WI38 (cell line): ENCODE measurements at regions not wholly inside any gene's neighbourhood (a gene's known extent, or its start where the extent isn't known, plus 50 kb on each side); places are given as distances from the start of the nearest gene placed in this dataset.

Experiments
- H3K4me3 ChIP-seq: 2 replicates; pipeline ENCODE4 v1.5.1; 2011; ENCODE audit warnings: low read depth, mild to moderate bottlenecking, control low read depth, low read length
- TF ChIP-seq, protein P1 (sequence below): IDR thresholded peaks from 2 replicates; pipeline ENCODE4 v1.5.1; 2012; ENCODE audit warnings: low read depth, mild to moderate bottlenecking, control low read depth, low read length

GRCh38 chr19:29268721-29269393, 55.9 kb upstream of the UQCRFS1 start:
- H3K4me3 ChIP-seq = no peak overlapping the region
- TF ChIP-seq, protein P1, sequence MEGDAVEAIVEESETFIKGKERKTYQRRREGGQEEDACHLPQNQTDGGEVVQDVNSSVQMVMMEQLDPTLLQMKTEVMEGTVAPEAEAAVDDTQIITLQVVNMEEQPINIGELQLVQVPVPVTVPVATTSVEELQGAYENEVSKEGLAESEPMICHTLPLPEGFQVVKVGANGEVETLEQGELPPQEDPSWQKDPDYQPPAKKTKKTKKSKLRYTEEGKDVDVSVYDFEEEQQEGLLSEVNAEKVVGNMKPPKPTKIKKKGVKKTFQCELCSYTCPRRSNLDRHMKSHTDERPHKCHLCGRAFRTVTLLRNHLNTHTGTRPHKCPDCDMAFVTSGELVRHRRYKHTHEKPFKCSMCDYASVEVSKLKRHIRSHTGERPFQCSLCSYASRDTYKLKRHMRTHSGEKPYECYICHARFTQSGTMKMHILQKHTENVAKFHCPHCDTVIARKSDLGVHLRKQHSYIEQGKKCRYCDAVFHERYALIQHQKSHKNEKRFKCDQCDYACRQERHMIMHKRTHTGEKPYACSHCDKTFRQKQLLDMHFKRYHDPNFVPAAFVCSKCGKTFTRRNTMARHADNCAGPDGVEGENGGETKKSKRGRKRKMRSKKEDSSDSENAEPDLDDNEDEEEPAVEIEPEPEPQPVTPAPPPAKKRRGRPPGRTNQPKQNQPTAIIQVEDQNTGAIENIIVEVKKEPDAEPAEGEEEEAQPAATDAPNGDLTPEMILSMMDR = no peak

DNA sequence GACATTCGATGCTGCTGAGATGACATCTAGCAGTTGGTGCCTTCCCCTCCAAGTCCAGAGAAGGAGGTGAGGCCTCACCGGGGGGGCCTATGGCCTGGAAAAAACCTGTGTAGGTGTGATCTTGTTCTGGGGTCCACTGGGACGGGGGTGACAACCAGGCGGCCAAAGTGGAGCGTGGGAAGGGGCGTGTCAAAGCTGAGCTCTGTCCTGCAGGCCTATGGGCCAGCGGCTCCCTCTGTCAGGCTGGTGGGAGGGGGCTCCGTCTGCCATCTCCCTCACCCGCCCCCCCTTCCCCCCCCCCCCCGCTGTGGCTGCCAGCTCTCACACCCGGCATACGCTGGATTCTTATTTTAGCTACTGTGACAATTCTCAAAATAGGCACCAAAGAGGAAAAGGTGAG, 56.7 kb upstream of the UQCRFS1 start:
- TF ChIP-seq, protein P1 = no peak
- no peak overlapping the region for H3K4me3 ChIP-seq

DNA sequence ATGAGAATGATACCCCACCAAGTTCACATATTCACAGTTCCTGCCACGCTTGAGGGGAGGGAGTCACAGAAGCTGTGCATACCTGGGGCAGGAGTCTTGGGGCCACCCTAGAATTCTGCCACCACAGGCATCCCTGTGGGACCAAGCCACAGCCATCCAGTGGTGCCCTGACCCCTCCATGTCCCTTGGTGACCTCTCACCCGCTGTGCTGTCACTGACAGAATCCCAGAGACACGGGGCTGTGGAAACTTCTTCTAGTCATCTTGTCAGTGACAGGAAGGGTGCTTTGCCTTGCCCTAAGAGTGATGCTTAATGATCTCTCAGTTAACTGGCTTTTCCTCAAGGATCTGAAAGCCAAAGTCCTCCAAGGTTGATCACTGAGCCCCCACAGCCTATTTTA, 58.4 kb upstream of the UQCRFS1 start:
- TF ChIP-seq, protein P1 = no peak
- no peak overlapping the region for H3K4me3 ChIP-seq

GRCh38 chr19:29271911-29272310, 59.0 kb upstream of the UQCRFS1 start:
- no peak overlapping the region for H3K4me3 ChIP-seq
- TF ChIP-seq, protein P1 = no peak

- TF ChIP-seq, protein P1 = no peak
- no peak overlapping the region for H3K4me3 ChIP-seq
Observed at GRCh38 chr19:29273000-29273640, 60.2 kb upstream of the UQCRFS1 start.

GRCh38 chr19:29275266-29275665, 62.3 kb upstream of the UQCRFS1 start:
- TF ChIP-seq, protein P1 = no peak
- no peak overlapping the region for H3K4me3 ChIP-seq

- TF ChIP-seq, protein P1 = no peak
- no peak overlapping the region for H3K4me3 ChIP-seq
Observed at GRCh38 chr19:29277102-29277501, 64.2 kb upstream of the UQCRFS1 start.
